ENCODE measurements at regions not wholly inside any gene's neighbourhood (a gene's known extent, or its start where the extent isn't known, plus 50 kb on each side); places are given as distances from the start of the nearest gene placed in this dataset.

DNA sequence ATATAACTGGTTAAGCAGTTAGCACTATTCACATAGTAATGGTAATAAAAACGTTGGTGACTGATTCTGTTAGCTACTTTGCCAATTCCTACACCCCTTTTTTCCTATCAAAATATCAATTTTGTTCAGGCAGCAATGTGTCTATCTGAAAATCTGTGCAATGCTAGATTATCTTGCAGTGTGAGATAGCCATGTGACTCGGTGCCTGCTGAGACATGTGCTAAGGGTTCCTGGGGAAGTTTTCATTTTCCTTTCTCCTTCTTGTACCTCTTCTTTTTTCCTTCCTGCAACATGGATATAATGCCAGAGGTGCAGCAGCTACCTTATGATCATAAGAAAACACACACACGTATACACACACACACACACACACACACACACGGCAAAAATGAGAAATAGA lies 100.5 kb upstream of the SHISA6 start:
- TF ChIP-seq ZBTB7A (IDR thresholded peaks at IDR 0.05; ENCODE audit: low read depth) (no peak), TAF1 (IDR thresholded peaks at IDR 0.05; ENCODE audit: low read depth) (no peak), CREB1 (IDR thresholded peaks at IDR 0.05; ENCODE audit: low read depth) (no peak), EP300 (IDR thresholded peaks at IDR 0.05; ENCODE audit: borderline replicate concordance) (no peak), FOXM1 (IDR thresholded peaks at IDR 0.05; ENCODE audit: borderline replicate concordance, low read depth) (no peak), EGR1 (IDR thresholded peaks at IDR 0.05) (no peak), TCF12 (IDR thresholded peaks at IDR 0.05; ENCODE audit: low read depth) (no peak), RAD21 (IDR thresholded peaks at IDR 0.05; ENCODE audit: low read depth) (no peak)
- TF ChIP-seq, protein P1, sequence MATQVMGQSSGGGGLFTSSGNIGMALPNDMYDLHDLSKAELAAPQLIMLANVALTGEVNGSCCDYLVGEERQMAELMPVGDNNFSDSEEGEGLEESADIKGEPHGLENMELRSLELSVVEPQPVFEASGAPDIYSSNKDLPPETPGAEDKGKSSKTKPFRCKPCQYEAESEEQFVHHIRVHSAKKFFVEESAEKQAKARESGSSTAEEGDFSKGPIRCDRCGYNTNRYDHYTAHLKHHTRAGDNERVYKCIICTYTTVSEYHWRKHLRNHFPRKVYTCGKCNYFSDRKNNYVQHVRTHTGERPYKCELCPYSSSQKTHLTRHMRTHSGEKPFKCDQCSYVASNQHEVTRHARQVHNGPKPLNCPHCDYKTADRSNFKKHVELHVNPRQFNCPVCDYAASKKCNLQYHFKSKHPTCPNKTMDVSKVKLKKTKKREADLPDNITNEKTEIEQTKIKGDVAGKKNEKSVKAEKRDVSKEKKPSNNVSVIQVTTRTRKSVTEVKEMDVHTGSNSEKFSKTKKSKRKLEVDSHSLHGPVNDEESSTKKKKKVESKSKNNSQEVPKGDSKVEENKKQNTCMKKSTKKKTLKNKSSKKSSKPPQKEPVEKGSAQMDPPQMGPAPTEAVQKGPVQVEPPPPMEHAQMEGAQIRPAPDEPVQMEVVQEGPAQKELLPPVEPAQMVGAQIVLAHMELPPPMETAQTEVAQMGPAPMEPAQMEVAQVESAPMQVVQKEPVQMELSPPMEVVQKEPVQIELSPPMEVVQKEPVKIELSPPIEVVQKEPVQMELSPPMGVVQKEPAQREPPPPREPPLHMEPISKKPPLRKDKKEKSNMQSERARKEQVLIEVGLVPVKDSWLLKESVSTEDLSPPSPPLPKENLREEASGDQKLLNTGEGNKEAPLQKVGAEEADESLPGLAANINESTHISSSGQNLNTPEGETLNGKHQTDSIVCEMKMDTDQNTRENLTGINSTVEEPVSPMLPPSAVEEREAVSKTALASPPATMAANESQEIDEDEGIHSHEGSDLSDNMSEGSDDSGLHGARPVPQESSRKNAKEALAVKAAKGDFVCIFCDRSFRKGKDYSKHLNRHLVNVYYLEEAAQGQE (IDR thresholded peaks at IDR 0.05; ENCODE audit: low read depth) = no peak
- TF ChIP-seq, protein P2, sequence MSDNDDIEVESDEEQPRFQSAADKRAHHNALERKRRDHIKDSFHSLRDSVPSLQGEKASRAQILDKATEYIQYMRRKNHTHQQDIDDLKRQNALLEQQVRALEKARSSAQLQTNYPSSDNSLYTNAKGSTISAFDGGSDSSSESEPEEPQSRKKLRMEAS (IDR thresholded peaks at IDR 0.05) = no peak

DNA sequence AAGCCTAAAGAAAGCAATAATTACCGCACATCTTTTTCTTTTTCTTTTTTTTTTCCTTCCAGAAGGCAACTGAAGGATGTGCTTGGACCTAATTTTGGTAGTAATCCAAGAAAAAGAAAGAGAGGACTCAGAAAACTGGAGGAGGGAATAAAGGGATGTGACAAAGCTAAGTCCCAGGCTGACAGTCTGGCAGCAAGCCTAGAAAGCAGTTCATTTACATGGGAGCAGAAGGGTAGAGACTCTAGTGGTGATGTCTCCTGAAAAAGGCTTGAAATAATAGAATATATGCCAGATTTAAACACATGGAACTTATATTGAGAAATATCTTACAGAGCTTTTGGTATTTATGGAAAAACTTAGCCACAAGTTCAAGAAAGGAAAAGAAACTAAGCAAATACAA lies 101.0 kb upstream of the SHISA6 start:
- TF ChIP-seq YY1 (IDR thresholded peaks at IDR 0.05; ENCODE audit: low read depth) (no peak), RAD21 (IDR thresholded peaks at IDR 0.05; ENCODE audit: low read depth) (no peak), TCF12 (IDR thresholded peaks at IDR 0.05; ENCODE audit: low read depth) (no peak), CEBPB (IDR thresholded peaks at IDR 0.05) (no peak), FOXM1 (IDR thresholded peaks at IDR 0.05; ENCODE audit: borderline replicate concordance, low read depth) (no peak), ZBTB7A (IDR thresholded peaks at IDR 0.05; ENCODE audit: low read depth) (no peak), NFIC (IDR thresholded peaks at IDR 0.05) (no peak), TEAD4 (IDR thresholded peaks at IDR 0.05) (no peak), TAF1 (IDR thresholded peaks at IDR 0.05; ENCODE audit: low read depth) (no peak), EP300 (IDR thresholded peaks at IDR 0.05; ENCODE audit: borderline replicate concordance) (no peak), CREB1 (IDR thresholded peaks at IDR 0.05; ENCODE audit: low read depth) (no peak), EGR1 (IDR thresholded peaks at IDR 0.05) (no peak)
- TF ChIP-seq, protein P1 (IDR thresholded peaks at IDR 0.05; ENCODE audit: low read depth) = no peak
- TF ChIP-seq, protein P3, sequence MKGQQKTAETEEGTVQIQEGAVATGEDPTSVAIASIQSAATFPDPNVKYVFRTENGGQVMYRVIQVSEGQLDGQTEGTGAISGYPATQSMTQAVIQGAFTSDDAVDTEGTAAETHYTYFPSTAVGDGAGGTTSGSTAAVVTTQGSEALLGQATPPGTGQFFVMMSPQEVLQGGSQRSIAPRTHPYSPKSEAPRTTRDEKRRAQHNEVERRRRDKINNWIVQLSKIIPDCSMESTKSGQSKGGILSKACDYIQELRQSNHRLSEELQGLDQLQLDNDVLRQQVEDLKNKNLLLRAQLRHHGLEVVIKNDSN (IDR thresholded peaks at IDR 0.05) = no peak
- TF ChIP-seq, protein P2 (IDR thresholded peaks at IDR 0.05) = no peak

DNA sequence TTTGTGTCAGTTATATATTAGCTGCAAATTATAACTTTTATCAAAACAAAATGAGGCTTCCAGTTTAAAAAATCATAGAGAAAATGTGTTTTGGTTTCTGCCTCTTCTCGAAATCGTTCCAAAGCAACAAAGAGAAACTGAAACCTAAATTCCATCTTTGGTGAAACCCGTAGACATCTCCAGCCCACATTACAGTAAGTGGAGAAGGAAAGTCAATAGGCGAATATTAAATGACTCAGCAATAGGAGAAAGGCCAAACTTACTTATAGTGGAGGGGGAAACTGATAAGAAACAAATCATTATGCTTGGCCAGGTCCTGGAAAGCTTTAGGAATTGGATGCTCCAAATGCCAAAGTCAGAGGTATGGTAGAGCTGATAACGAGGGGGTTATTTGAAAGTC lies 103.0 kb upstream of the SHISA6 start:
- TF ChIP-seq NFIC (IDR thresholded peaks at IDR 0.05) (no peak), YY1 (IDR thresholded peaks at IDR 0.05; ENCODE audit: low read depth) (no peak), CEBPB (IDR thresholded peaks at IDR 0.05) (no peak), EP300 (IDR thresholded peaks at IDR 0.05; ENCODE audit: borderline replicate concordance) (no peak), EGR1 (IDR thresholded peaks at IDR 0.05) (no peak), ZBTB7A (IDR thresholded peaks at IDR 0.05; ENCODE audit: low read depth) (no peak), RAD21 (IDR thresholded peaks at IDR 0.05; ENCODE audit: low read depth) (no peak), TAF1 (IDR thresholded peaks at IDR 0.05; ENCODE audit: low read depth) (no peak), CREB1 (IDR thresholded peaks at IDR 0.05; ENCODE audit: low read depth) (no peak), FOXM1 (IDR thresholded peaks at IDR 0.05; ENCODE audit: borderline replicate concordance, low read depth) (no peak), TEAD4 (IDR thresholded peaks at IDR 0.05) (no peak), TCF12 (IDR thresholded peaks at IDR 0.05; ENCODE audit: low read depth) (no peak)
- TF ChIP-seq, protein P3 (IDR thresholded peaks at IDR 0.05) = no peak
- TF ChIP-seq, protein P1 (IDR thresholded peaks at IDR 0.05; ENCODE audit: low read depth) = no peak
- TF ChIP-seq, protein P2 (IDR thresholded peaks at IDR 0.05) = no peak

DNA sequence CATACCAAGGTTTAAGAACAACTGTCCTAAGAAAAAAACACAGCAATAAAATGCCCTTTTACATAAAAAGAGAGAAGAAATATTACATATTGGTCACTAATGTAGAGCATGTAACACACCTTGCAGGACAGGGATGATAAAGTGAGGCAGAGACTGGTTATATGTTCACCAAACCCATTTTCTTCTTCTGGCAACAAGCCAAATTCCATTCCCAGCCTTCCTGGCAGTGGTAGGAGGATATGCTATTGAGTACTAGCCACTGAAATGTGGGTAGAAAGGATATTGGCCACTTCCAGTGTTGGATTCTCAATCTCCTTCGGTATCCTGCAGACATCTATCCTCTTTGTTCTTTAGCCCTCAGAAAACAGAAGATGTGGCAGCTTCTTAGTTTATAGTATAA lies 105.2 kb upstream of the SHISA6 start:
- TF ChIP-seq RAD21 (IDR thresholded peaks at IDR 0.05; ENCODE audit: low read depth) (no peak), CREB1 (IDR thresholded peaks at IDR 0.05; ENCODE audit: low read depth) (no peak), EP300 (IDR thresholded peaks at IDR 0.05; ENCODE audit: borderline replicate concordance) (no peak), NFIC (IDR thresholded peaks at IDR 0.05) (no peak), ZBTB7A (IDR thresholded peaks at IDR 0.05; ENCODE audit: low read depth) (no peak), EGR1 (IDR thresholded peaks at IDR 0.05) (no peak), TEAD4 (IDR thresholded peaks at IDR 0.05) (no peak), TAF1 (IDR thresholded peaks at IDR 0.05; ENCODE audit: low read depth) (no peak), FOXM1 (IDR thresholded peaks at IDR 0.05; ENCODE audit: borderline replicate concordance, low read depth) (no peak), CEBPB (IDR thresholded peaks at IDR 0.05) (no peak), TCF12 (IDR thresholded peaks at IDR 0.05; ENCODE audit: low read depth) (no peak), YY1 (IDR thresholded peaks at IDR 0.05; ENCODE audit: low read depth) (no peak)
- TF ChIP-seq, protein P1 (IDR thresholded peaks at IDR 0.05; ENCODE audit: low read depth) = no peak
- TF ChIP-seq, protein P2 (IDR thresholded peaks at IDR 0.05) = no peak
- TF ChIP-seq, protein P3 (IDR thresholded peaks at IDR 0.05) = no peak
